DMS53 (cell line): ENCODE measurements at regions not wholly inside any gene's neighbourhood (a gene's known extent, or its start where the extent isn't known, plus 50 kb on each side); places are given as distances from the start of the nearest gene placed in this dataset.

ENCODE experiments used
- DNase-seq: peaks from one replicate; lab custom pipeline; 2025; lab: John Stamatoyannopoulos, UW

GRCh38 chr4:59068722-59069418, 1958.7 kb upstream of the IGFBP7 start:
- no peak for DNase-seq

GRCh38 chr4:59086410-59086809, 1976.2 kb upstream of the IGFBP7 start:
- DNase-seq: no peak

GRCh38 chr4:59091146-59092142, 1981.3 kb upstream of the IGFBP7 start:
- no peak for DNase-seq

DNA sequence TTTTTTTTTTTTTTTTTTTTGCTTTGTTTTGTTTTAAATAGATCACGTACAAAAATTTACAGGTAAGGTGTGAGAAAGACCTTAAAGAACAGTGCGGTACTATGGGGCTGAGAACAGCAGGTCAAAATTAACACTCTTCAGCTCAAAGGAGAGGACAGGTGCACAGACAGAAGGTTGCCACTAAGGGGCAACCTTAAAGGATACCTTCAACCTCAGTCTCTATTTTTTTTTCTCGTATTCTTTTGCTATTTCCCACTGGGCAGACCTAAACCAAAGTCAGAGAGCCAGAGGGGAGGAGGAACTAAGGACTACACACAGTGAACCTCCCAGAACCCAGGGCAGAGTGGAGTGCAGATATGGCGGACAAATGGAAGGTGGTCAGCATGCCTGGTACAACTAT, 1984.3 kb upstream of the IGFBP7 start:
- peak; percentile 26 for DNase-seq

DNA sequence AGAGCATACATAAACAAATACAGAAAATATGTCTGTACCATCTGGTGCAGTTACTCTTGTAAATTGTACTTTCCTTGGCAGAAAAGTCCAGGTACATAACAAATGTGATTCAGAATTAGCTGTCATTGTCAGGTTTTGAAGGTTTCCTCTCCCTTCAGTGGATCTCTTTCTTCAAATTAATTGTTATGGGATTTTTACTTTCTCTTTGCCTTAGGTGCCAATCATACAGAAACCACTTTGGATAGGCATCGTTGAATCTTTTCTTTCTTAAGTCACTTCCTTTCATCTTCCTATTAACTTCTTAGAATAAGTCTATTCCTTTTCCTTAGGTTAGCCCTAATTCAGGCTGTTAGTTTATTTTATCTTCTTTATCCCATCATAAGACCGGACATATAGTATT, 1992.1 kb upstream of the IGFBP7 start:
- no peak for DNase-seq

- no peak for DNase-seq
Observed at GRCh38 chr4:59120287-59120814, 2010.2 kb upstream of the IGFBP7 start.

DNA sequence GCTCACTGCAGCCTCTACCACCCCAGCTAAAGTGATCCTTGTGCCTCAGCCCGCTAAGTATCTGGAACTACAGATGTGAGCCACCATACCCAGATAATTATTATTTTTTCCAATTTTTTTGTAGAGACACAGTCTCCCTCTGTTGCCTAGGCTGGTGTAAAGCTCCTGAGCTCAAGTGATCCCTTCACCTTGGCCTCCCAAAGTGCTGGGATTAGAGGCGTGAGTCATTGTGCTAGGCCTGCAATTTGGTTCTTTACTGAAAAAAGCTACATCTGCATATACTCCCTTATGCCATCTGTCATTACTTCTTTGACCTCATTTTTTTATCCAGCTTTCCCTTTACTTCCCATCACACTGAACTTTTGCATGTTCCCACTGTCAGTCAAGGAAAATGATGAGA, 2012.4 kb upstream of the IGFBP7 start:
- DNase-seq: peak; percentile 26

GRCh38 chr4:59126159-59126558, 2016.0 kb upstream of the IGFBP7 start:
- no peak for DNase-seq

- DNase-seq: no peak
Observed at GRCh38 chr4:59127006-59127405, 2016.8 kb upstream of the IGFBP7 start.

GRCh38 chr4:59127743-59128142, 2017.6 kb upstream of the IGFBP7 start:
- DNase-seq: peak; percentile 1

DNA sequence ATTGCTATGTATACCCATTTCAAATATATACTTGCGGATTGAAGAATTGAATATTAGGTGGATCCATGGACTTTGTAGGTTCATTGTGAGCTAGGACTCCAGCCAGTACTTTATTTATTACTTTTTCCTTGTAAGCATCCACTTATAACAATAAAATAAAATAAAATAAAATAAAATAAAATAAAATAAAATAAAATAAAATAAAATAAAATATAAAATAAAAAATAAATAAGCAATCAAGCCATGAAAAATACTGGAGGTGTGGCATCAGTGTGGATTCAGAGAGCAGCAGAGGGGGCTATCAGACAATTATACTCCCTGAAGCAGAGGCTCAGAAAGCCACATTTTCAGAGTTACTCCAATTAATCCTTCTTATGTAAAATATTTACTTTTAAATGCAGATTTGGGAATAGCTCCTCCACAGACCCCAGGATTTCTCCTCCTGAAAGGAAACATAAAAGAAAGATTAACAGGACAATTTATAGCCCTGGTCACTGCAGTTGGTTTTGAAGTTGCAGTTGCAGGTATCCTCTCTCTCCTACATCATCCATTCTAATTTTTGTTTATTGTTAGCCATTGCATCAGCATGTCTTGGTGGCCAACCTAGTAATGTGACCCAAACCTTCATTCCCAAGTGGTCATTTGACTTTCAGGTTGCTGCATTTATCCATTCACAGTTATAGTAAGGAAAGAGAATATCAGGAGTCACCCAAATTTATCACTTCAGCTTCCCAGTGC, 2025.2 kb upstream of the IGFBP7 start:
- no peak for DNase-seq

DNA sequence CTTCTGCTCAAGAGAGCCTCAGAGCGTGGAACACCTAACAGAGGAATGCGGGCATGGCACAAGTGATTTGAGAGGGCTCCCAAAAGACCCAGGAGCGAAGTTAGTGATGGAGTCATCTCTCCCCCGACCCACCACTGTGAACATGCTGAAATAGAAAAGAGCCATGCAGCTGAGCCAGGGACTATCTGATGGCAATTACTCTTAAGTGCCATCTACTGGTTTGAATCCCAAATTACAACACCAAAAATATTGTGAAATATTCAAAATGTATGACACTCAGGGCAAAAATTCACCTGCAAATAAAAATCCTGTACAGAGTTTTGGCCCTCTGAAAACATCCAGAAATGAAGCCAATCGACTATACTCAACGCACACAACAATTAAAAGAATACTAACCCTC, 2038.9 kb upstream of the ADGRL3 start:
- DNase-seq: peak; percentile 8

GRCh38 chr4:59175617-59176016, 2024.5 kb upstream of the ADGRL3 start:
- DNase-seq: no peak

- no peak for DNase-seq
Observed at GRCh38 chr4:59179372-59179771, 2020.8 kb upstream of the ADGRL3 start.

GRCh38 chr4:59180161-59180560, 2020.0 kb upstream of the ADGRL3 start:
- DNase-seq: peak; percentile 1

DNA sequence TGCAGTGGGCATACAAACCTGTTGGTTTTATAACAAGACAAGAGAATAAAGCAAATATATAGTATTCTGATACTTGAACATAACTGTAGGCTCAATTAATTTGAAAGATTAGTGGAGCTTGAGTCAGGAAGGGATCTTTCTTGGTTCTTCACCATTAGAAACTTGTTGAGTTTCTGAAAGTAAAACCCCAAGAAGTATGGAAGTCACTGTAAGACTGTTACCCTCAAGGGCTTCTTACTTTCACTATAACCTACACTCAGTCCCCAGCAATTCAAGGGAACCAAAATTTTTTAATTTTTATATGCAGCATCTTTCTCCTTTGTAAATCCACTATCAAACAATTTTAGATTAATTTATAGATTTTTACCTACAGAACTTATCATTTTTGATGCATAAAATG, 2019.2 kb upstream of the ADGRL3 start:
- no peak for DNase-seq

DNA sequence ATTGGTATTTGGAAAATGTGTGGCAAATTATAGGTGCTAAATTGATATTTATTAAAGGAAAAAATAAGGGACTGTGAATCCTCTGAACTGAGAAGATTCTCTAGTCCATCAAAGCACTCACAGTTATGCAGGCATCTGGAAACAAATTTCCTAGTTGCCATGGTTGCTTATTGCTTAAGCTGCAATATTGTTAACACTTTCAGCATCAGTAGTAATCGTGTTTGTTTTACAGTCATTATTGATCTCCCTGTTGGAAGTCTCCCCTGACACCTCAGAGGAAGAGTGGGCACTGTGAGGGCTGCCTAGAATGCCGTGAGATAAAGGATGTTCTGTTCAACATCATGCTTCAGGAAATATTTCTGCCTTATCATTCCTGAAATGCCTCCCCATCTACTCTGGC, 2004.3 kb upstream of the ADGRL3 start:
- DNase-seq: no peak

DNA sequence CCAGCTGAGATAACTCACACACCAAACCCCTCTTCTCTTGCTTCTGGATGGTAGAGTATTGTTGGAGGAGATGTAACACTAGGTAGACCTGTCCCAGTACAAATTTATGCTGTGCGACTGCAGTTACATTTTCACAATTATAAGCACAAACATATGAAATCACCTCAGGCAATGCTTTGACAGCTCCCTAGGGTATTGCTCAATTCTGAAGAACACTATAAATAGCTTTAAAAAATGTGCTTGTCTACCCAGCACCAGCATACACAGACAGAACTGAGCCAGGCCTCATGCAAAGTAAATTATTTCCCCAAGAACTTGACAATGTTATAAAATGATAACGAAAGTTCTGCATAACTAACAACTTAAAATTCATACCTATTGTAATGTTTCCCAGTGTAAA, 1999.1 kb upstream of the ADGRL3 start:
- DNase-seq: no peak

GRCh38 chr4:59217910-59218631, 1982.1 kb upstream of the ADGRL3 start:
- no peak for DNase-seq

- no peak for DNase-seq
Observed at GRCh38 chr4:59222221-59222620, 1977.9 kb upstream of the ADGRL3 start.

DNA sequence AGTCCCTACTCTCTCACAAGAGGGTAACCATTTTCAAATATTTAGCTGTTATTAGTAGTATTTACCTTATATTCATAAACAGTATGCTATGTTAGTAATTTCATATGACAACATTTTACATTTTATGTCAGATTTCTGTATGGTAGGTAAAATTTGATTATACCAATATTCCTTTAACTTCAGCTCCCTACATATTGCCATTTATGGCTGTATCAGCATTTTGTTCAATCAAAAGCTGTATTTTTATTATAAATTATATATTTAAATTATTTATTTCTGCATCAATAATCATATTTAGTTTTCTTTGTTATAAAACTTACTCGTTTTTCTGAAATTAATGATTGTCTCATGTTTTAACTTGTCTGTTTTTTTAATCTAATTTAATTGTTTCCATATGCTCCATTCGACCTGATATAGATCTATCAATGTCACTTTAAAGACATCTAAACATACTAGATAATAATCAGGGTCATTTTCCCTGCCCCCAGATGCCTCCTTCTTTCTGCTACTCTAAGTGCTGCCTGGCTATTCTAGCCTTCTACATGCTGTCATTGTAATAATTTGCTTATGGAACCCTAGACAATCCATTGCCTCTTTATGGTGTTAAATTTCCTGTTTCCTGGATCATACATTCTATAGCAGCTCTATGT, 1976.7 kb upstream of the ADGRL3 start:
- peak; percentile 53 for DNase-seq
